ENCODE measurements at regions not wholly inside any gene's neighbourhood (a gene's known extent, or its start where the extent isn't known, plus 50 kb on each side); places are given as distances from the start of the nearest gene placed in this dataset.

GRCh38 chr4:124904723-124905388 lies 192.3 kb upstream of the ANKRD50 start:
- intact Hi-C loops (cut with DNase I; ENCODE audit: low total_unique reads) (no loop called here), in situ Hi-C loops (cut with MboI; ENCODE audit: low pct_ligation_motif_present in 1 of 4, low pct_unique_long_range_greater_than_20kb in 1 of 4, low sequenced_read_pairs in 3 of 4) (no loop called here)
- Histone ChIP-seq H3K4me3 (no peak overlapping the region), H3K9me3 (no peaks in the 10 kb centered on the region), H3K4me1 (peaks cover 0 to 8% (median 5%) of the 10 kb centered on the region in 4 donors), H3K27ac (no peak overlapping the region), H3K36me3 (no peaks in the 10 kb centered on the region), H3K27me3 (no peaks in the 10 kb centered on the region)
- DNase-seq, result no peak
- no peak for TF ChIP-seq POLR2AphosphoS5 (IDR thresholded peaks at IDR 0.05)
- TF ChIP-seq EP300 (IDR thresholded peaks at IDR 0.05; ENCODE audit: low read depth), result no peak
- no peak for TF ChIP-seq POLR2A (IDR thresholded peaks at IDR 0.05)
- TF ChIP-seq CTCF (IDR thresholded peaks at IDR 0.05), result no peak

GRCh38 chr4:124903995-124904722 lies 191.6 kb upstream of the ANKRD50 start:
- in situ Hi-C loops (cut with MboI; ENCODE audit: low pct_ligation_motif_present in 1 of 4, low pct_unique_long_range_greater_than_20kb in 1 of 4, low sequenced_read_pairs in 3 of 4) (no loop called here), intact Hi-C loops (cut with DNase I; ENCODE audit: low total_unique reads) (no loop called here)
- Histone ChIP-seq H3K4me3 (peak overlapping the region in 1 of 4 donors; percentile 26), H3K27ac (peak overlapping the region in 1 of 4 donors; percentile 33), H3K36me3 (no peaks in the 10 kb centered on the region), H3K9me3 (no peaks in the 10 kb centered on the region), H3K27me3 (no peaks in the 10 kb centered on the region), H3K4me1 (peaks cover 0 to 8% (median 5%) of the 10 kb centered on the region in 4 donors)
- WGBS, 2 donors (ENCODE audit: low coverage in 1 of 2), result 24 to 43% methylated on average over 3 to 6 of the region's 6 CpGs
- DNase-seq, result no peak
- TF ChIP-seq POLR2A (IDR thresholded peaks at IDR 0.05) (no peak), POLR2AphosphoS5 (IDR thresholded peaks at IDR 0.05) (no peak), EP300 (IDR thresholded peaks at IDR 0.05; ENCODE audit: low read depth) (no peak), CTCF (IDR thresholded peaks at IDR 0.05) (no peak)

GRCh38 chr4:124902001-124902515 lies 189.5 kb upstream of the ANKRD50 start:
- WGBS, 2 donors (ENCODE audit: low coverage in 1 of 2), result 56 to 58% methylated on average over 1 of the region's 1 CpG
- peaks cover 0 to 8% (median 5%) of the 10 kb centered on the region in 4 donors for H3K4me1 ChIP-seq
- DNase-seq, result no peak
- in situ Hi-C loops (cut with MboI; ENCODE audit: low pct_ligation_motif_present in 1 of 4, low pct_unique_long_range_greater_than_20kb in 1 of 4, low sequenced_read_pairs in 3 of 4) (no loop called here), intact Hi-C loops (cut with DNase I; ENCODE audit: low total_unique reads) (no loop called here)
- H3K4me3 ChIP-seq, result no peak overlapping the region
- H3K27me3 ChIP-seq, result no peaks in the 10 kb centered on the region
- no peaks in the 10 kb centered on the region for H3K36me3 ChIP-seq
- no peak overlapping the region for H3K27ac ChIP-seq
- TF ChIP-seq POLR2AphosphoS5 (IDR thresholded peaks at IDR 0.05) (no peak), CTCF (IDR thresholded peaks at IDR 0.05) (no peak), POLR2A (IDR thresholded peaks at IDR 0.05) (no peak)
- no peaks in the 10 kb centered on the region for H3K9me3 ChIP-seq

- no peaks in the 10 kb centered on the region for H3K36me3 ChIP-seq
- H3K27ac ChIP-seq, result no peak overlapping the region
- 73 to 76% methylated on average over 5 of the region's 5 CpGs for WGBS, 2 donors (ENCODE audit: low coverage in 1 of 2)
- intact Hi-C loops (cut with DNase I; ENCODE audit: low total_unique reads), result no loop called here
- no peaks in the 10 kb centered on the region for H3K9me3 ChIP-seq
- no peak for TF ChIP-seq EP300 (IDR thresholded peaks at IDR 0.05; ENCODE audit: low read depth)
- peaks cover 0 to 8% (median 5%) of the 10 kb centered on the region in 4 donors for H3K4me1 ChIP-seq
- no peaks in the 10 kb centered on the region for H3K27me3 ChIP-seq
- no peak overlapping the region for H3K4me3 ChIP-seq
- in situ Hi-C loops (cut with MboI; ENCODE audit: low pct_ligation_motif_present in 1 of 4, low pct_unique_long_range_greater_than_20kb in 1 of 4, low sequenced_read_pairs in 3 of 4), result no loop called here
- no peak for DNase-seq
Measured at GRCh38 chr4:124899997-124900396, 187.5 kb upstream of the ANKRD50 start.

Measured in transverse colon (tissue), 4 donors.